Stimulated activated CD4-positive, alpha-beta T cell treated with anti-CD3 and anti-CD28 coated beads, Interleukin-2, amount 100 ng/mL, for 24 hours (primary cell): ENCODE measurements at regions not wholly inside any gene's neighbourhood (a gene's known extent, or its start where the extent isn't known, plus 50 kb on each side); places are given as distances from the start of the nearest gene placed in this dataset.

ENCODE experiments used
- DNase-seq, 2 donors: peaks; one replicate each; pipeline ENCODE4 v3.0.0-alpha.2; 2020

- no peak for DNase-seq
Measured at GRCh38 chr18:38052879-38053590, 487.4 kb upstream of the CELF4 start.

- no peak for DNase-seq
Measured at GRCh38 chr18:38047820-38048219, 482.2 kb upstream of the CELF4 start.

GRCh38 chr18:38046651-38047050 is 481.1 kb upstream of the CELF4 start:
- DNase-seq, result no peak

GRCh38 chr18:38045845-38046244 is 480.2 kb upstream of the CELF4 start:
- DNase-seq, result no peak

GRCh38 chr18:38042211-38042890 is 476.8 kb upstream of the CELF4 start:
- no peak for DNase-seq

GRCh38 chr18:38038242-38038641 is 472.6 kb upstream of the CELF4 start:
- DNase-seq, result no peak

- DNase-seq, result no peak
Measured at GRCh38 chr18:38035193-38035592, 469.6 kb upstream of the CELF4 start.

- no peak for DNase-seq
Measured at GRCh38 chr18:38033282-38033681, 467.7 kb upstream of the CELF4 start.

- DNase-seq, result no peak
Measured at GRCh38 chr18:38032516-38032915, 466.9 kb upstream of the CELF4 start.

- no peak for DNase-seq
Measured at GRCh38 chr18:38028946-38029345, 463.3 kb upstream of the CELF4 start.

GRCh38 chr18:38025433-38026038 is 459.9 kb upstream of the CELF4 start:
- no peak for DNase-seq

- DNase-seq, result no peak
Measured at GRCh38 chr18:38023871-38024270, 458.3 kb upstream of the CELF4 start.

GRCh38 chr18:38022234-38022633 is 456.6 kb upstream of the CELF4 start:
- DNase-seq, result no peak

GRCh38 chr18:38019292-38019691 is 453.7 kb upstream of the CELF4 start:
- no peak for DNase-seq

GRCh38 chr18:38010971-38011857 is 445.6 kb upstream of the CELF4 start:
- DNase-seq, result no peak

GRCh38 chr18:38010037-38010436 is 444.4 kb upstream of the CELF4 start:
- DNase-seq, result no peak

GRCh38 chr18:38009320-38009719 is 443.7 kb upstream of the CELF4 start:
- DNase-seq, result no peak

GRCh38 chr18:38007676-38008330 is 442.2 kb upstream of the CELF4 start:
- no peak for DNase-seq

- no peak for DNase-seq
Measured at GRCh38 chr18:38007026-38007425, 441.4 kb upstream of the CELF4 start.

- DNase-seq, result no peak
Measured at GRCh38 chr18:38006541-38006940, 440.9 kb upstream of the CELF4 start.

- DNase-seq, result no peak
Measured at GRCh38 chr18:37997695-37998094, 432.1 kb upstream of the CELF4 start.

- no peak for DNase-seq
Measured at GRCh38 chr18:37987901-37988300, 422.3 kb upstream of the CELF4 start.

GRCh38 chr18:37986665-37987064 is 421.1 kb upstream of the CELF4 start:
- DNase-seq, result no peak
